Ishikawa (cell line): ENCODE measurements at regions not wholly inside any gene's neighbourhood (a gene's known extent, or its start where the extent isn't known, plus 50 kb on each side); places are given as distances from the start of the nearest gene placed in this dataset.

Experiments
- EGR1 ChIP-seq: IDR thresholded peaks from 2 replicates; pipeline ENCODE4 v1.6.1; 2012
- EP300 ChIP-seq: IDR thresholded peaks from 2 replicates; pipeline ENCODE4 v1.6.1; 2012; ENCODE audit warnings: borderline replicate concordance
- RAD21 ChIP-seq: IDR thresholded peaks from 2 replicates; pipeline ENCODE4 v1.6.1; 2012; ENCODE audit warnings: low read depth
- YY1 ChIP-seq: IDR thresholded peaks from 2 replicates; pipeline ENCODE4 v1.6.1; 2012; ENCODE audit warnings: low read depth

- no peak for TF ChIP-seq YY1
- no peak for TF ChIP-seq EP300
- no peak for TF ChIP-seq RAD21
- no peak for TF ChIP-seq EGR1
Measured at GRCh38 chr10:50941629-50942028, 56.2 kb upstream of the A1CF start.
